H1 (cell line): ENCODE measurements at regions not wholly inside any gene's neighbourhood (a gene's known extent, or its start where the extent isn't known, plus 50 kb on each side); places are given as distances from the start of the nearest gene placed in this dataset.

ENCODE experiments used
- TF ChIP-seq, protein P1 (sequence below): fragments of 300-600 bp; sonication (generic); IDR thresholded peaks from 2 replicates; pipeline ENCODE4 v1.7.1; 2012; ENCODE audit warnings: low read length, moderate library complexity, mild to moderate bottlenecking, inconsistent platforms; ENCODE audit not compliant: insufficient replicate concordance

DNA sequence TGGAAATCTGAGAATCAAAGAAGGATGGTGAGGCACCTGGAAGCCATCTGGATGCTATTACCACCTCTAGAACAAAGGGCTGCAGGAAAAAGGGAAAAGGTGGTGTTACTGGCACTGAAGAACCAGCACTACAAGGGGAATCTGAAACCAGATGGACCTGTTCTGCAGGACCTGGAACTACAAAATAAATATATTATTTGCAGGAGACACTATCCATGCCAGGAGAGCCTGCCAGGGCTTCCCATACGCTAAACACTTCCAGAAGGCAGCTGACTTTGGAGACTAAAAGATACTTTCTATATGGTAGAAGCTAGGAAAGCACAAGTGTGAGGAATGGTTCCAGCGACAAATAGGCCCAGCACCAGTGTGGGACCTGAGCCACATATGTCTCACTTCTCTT is 83.4 kb upstream of the POU1F1 start (continued):
- TF ChIP-seq, protein P1, sequence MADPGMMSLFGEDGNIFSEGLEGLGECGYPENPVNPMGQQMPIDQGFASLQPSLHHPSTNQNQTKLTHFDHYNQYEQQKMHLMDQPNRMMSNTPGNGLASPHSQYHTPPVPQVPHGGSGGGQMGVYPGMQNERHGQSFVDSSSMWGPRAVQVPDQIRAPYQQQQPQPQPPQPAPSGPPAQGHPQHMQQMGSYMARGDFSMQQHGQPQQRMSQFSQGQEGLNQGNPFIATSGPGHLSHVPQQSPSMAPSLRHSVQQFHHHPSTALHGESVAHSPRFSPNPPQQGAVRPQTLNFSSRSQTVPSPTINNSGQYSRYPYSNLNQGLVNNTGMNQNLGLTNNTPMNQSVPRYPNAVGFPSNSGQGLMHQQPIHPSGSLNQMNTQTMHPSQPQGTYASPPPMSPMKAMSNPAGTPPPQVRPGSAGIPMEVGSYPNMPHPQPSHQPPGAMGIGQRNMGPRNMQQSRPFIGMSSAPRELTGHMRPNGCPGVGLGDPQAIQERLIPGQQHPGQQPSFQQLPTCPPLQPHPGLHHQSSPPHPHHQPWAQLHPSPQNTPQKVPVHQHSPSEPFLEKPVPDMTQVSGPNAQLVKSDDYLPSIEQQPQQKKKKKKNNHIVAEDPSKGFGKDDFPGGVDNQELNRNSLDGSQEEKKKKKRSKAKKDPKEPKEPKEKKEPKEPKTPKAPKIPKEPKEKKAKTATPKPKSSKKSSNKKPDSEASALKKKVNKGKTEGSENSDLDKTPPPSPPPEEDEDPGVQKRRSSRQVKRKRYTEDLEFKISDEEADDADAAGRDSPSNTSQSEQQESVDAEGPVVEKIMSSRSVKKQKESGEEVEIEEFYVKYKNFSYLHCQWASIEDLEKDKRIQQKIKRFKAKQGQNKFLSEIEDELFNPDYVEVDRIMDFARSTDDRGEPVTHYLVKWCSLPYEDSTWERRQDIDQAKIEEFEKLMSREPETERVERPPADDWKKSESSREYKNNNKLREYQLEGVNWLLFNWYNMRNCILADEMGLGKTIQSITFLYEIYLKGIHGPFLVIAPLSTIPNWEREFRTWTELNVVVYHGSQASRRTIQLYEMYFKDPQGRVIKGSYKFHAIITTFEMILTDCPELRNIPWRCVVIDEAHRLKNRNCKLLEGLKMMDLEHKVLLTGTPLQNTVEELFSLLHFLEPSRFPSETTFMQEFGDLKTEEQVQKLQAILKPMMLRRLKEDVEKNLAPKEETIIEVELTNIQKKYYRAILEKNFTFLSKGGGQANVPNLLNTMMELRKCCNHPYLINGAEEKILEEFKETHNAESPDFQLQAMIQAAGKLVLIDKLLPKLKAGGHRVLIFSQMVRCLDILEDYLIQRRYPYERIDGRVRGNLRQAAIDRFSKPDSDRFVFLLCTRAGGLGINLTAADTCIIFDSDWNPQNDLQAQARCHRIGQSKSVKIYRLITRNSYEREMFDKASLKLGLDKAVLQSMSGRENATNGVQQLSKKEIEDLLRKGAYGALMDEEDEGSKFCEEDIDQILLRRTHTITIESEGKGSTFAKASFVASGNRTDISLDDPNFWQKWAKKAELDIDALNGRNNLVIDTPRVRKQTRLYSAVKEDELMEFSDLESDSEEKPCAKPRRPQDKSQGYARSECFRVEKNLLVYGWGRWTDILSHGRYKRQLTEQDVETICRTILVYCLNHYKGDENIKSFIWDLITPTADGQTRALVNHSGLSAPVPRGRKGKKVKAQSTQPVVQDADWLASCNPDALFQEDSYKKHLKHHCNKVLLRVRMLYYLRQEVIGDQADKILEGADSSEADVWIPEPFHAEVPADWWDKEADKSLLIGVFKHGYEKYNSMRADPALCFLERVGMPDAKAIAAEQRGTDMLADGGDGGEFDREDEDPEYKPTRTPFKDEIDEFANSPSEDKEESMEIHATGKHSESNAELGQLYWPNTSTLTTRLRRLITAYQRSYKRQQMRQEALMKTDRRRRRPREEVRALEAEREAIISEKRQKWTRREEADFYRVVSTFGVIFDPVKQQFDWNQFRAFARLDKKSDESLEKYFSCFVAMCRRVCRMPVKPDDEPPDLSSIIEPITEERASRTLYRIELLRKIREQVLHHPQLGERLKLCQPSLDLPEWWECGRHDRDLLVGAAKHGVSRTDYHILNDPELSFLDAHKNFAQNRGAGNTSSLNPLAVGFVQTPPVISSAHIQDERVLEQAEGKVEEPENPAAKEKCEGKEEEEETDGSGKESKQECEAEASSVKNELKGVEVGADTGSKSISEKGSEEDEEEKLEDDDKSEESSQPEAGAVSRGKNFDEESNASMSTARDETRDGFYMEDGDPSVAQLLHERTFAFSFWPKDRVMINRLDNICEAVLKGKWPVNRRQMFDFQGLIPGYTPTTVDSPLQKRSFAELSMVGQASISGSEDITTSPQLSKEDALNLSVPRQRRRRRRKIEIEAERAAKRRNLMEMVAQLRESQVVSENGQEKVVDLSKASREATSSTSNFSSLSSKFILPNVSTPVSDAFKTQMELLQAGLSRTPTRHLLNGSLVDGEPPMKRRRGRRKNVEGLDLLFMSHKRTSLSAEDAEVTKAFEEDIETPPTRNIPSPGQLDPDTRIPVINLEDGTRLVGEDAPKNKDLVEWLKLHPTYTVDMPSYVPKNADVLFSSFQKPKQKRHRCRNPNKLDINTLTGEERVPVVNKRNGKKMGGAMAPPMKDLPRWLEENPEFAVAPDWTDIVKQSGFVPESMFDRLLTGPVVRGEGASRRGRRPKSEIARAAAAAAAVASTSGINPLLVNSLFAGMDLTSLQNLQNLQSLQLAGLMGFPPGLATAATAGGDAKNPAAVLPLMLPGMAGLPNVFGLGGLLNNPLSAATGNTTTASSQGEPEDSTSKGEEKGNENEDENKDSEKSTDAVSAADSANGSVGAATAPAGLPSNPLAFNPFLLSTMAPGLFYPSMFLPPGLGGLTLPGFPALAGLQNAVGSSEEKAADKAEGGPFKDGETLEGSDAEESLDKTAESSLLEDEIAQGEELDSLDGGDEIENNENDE = no peak
- TF ChIP-seq, all 59 proteins: peak for 0
